NCI-H226 (cell line): ENCODE measurements at regions not wholly inside any gene's neighbourhood (a gene's known extent, or its start where the extent isn't known, plus 50 kb on each side); places are given as distances from the start of the nearest gene placed in this dataset.
"Not testable (repeated sequence)": the region's sequence is repeated elsewhere in the genome, so short reads cannot be mapped to it uniquely, and the experiment has no call there.

ENCODE experiments used
- DNase-seq: peaks from one replicate; pipeline ENCODE4 v3.0.0-alpha.2; 2015

- no peak for DNase-seq
These were observed 192.5 kb downstream of the TECRL start for GRCh38 chr4:64216741-64217140.

GRCh38 chr4:64205376-64205775, 203.9 kb downstream of the TECRL start:
- no peak for DNase-seq

GRCh38 chr4:64200001-64200555, 209.2 kb downstream of the TECRL start:
- no peak for DNase-seq

GRCh38 chr4:64195582-64195981, 213.7 kb downstream of the TECRL start:
- no peak for DNase-seq

DNA sequence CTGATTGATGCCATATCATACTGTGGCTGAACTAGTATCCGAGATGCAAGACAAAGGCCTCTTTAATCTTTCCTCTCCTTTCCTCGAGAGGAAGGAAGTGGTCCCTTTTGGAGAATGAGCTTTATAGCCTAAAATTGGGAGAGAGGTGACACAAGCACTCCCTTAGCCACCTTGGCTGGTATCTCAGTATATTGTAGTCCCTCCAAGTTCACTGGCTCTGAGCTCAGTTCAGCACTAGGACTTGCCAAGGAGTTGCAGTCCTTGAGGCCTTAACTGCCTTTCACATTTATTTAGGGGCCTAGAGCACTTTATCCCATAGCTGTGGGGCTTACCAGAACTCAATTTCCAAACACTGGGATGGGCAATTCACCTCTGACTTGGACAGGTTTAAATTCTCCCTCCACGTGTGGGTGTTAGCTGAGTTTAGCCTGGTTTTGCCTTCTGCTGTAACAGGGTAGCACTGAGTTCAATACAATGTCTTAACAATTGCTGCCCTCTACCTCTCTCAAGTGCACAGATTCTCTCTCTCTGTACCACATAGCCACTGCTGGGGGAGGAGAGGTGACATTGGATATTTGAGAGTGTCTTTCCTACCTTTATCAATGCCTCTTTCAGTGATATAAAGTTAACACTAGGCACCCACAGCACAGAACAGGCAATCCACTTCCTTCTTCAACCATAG, 216.4 kb downstream of the TECRL start:
- no peak for DNase-seq

GRCh38 chr4:64174247-64174882, 234.9 kb downstream of the TECRL start:
- no peak for DNase-seq

DNA sequence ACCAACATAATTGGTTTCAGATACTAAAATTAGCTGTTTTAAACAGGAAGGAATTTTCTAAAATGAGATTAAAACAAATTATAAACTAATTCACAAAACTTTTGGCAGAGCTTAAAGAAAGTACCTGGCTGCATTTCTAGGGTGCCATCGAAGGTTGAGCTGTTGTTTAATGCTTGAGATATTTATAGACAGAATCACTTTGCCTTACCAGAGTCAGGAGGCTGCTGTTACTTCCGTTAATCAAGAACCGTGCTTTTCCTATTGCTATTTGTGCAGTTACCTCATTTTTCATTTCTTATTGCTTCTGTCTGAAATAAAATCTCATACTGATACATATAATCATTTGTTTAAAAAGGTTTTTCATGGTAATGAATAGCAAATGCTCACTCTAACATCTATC, 242.9 kb downstream of the TECRL start:
- DNase-seq = no peak

GRCh38 chr4:64158648-64159326, 250.5 kb downstream of the TECRL start:
- no peak for DNase-seq

GRCh38 chr4:64157397-64157796, 251.9 kb downstream of the TECRL start:
- no peak for DNase-seq

DNA sequence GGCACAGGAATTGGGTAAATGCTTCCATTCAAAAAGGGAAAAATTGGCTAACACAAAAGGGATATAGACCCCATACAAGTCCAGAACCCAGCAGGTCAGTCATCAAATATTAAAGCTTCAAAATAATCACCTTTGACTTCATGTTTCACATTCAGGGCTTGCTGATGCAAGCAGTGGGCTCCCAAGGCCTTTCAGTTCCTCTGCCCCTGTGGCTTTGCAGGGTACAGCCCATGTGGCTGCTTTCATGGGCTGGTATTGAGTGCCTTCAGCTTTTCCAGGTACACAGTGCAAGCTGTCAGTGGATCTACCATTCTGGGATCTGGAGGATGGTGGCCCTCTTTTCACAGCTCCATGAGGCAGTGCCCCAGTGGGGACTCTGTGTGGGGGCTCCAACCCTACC, 253.0 kb downstream of the TECRL start:
- DNase-seq = no peak

DNA sequence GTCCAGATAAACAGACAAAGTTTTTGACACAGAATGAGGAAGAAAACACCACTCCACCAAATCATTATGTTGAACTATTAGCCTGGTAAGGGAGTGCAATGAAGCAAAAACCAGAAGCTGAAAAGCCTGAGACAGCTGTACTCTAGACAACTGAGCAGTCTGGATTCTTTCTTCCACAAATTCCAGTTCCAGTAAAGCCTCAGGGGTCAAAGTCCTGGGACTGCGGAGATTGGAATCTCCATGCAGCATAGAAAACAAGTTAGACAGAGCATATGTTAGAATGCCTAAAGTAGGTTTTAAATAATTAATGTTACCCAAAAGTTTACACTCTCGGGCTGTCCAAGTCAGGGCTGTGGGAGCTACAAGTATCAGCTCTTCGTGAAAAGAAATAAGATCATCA, 263.2 kb downstream of the TECRL start:
- DNase-seq = no peak

DNA sequence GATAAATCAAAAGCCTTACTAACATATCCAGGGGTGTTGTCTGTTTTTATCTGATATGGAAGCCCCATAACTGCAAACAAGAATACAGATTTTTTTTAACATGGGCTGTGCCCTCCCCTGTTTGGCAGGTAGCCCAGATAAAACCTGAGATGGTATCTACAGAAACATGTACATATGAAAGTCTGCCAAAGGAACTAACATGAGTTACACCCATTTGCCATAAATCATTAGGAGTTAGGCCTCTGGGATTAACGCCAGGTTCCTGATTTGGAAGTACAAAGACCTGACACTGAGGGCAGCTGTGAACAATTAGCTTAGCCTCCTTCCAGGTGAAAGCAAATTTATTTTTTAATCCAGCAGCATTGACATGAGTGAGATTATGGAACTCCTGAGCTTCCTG, 264.3 kb downstream of the TECRL start:
- no peak for DNase-seq

DNA sequence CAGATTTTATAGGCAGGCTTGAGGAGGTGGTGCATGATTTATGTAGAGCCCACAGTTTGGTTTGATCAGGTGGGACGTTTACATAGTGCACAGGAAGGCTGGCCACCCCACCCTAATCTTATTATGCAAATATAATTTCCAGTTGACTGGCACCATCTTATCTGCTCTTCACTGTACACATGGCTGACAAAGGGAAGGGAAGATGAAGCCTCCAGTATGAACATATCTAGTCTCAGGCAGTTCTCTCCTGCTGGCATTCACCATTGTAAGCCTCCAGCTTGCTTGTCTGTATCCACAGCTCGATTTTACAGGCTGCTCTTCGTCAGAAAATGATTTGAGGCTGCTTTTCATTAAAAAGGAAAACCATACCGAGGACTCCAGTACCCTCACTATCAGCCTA, 278.3 kb downstream of the TECRL start:
- DNase-seq = no peak

DNA sequence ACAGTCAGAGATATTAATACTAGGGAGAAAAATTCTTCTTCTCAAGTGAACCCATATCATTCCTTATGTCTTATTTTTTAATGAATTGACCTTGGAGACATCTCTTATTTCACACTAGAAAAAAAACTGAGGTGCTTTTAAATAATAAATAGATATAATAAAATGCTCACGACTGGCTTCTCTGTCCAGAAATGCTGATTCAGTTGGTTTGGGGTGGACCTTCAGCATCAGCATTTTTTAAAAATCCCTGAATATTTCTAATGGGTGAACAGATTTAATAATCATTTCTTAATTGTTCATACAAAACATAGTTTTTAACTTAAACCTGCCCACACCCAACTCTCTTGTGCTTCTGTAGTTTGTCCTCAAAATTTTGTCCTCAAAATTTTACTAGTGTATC, 283.9 kb downstream of the TECRL start:
- DNase-seq = no peak

DNA sequence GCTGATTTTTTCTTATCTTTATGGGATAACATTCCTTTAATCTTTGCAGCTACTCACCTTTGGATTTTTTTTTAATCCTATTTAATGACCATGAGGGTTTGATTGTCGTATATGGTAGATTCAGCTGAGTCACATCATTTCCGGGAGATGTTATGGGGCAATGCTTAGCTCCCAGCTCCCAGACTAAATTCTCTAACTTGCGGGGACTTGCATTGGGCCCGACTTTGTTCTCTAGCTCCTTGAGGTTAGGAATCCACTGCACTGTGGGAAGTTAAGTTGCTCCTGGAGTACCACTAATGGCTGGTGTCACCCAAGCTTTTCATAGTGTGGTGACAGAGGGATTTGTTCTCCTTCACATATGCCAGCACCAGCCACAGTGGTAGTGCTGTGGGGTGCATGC, 287.4 kb downstream of the TECRL start:
- DNase-seq = no peak

DNA sequence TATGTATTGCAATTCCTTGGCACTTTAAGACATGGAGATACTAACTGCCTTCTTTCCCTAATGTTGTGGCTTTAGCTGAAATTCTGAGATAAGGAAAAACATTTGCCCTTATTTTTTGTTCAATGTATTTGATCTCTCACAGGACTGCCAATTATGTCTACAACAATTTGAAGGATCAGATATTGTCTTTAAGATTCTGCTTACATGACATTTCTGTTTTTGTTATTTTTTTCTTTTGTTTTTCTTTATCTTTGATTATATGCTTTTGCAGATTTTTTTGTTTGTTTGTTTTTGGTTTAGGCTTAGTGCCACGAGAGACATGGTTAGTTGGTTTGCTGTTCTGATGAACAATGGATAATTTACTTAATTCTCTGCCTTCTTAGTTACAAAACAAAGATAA, 303.3 kb downstream of the TECRL start:
- no peak for DNase-seq

DNA sequence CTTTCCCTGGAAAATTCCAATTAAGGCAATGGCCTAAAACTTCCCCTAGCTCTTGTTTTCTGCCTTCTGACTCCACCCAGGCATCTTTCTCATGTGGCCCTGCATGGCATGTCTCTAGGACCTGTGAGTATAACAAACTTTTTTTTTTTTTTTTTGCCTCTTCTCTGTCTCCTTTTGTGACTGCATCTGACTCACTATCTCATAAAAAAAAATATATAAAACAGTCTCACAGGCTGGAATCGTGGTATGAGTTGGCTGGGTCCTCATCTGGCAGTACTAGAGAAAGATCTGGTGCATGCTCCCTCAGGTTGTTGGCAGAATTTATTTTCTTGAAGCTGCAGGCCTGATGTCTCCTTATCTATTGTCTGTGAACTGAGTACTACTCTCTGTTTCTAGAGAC, 313.9 kb downstream of the TECRL start:
- DNase-seq = no peak

DNA sequence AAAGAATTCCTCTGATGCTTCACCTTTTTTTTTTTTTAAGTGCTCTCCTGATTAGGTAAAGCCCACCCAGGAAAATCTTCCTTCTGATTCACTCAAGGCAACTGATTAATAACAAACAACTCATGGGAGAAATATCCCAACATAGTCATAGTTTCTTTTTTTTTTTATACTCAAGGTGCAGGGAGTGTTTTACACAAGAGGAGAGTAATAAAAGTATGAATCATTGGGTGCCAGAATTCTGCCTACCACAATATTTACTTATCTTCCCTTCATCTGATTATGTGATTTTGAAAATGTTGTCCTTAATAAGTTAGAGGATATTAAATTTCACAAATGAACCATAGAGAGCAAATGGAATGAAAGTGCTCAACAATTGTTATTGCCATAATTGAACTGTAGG, 329.9 kb downstream of the TECRL start:
- DNase-seq = no peak

DNA sequence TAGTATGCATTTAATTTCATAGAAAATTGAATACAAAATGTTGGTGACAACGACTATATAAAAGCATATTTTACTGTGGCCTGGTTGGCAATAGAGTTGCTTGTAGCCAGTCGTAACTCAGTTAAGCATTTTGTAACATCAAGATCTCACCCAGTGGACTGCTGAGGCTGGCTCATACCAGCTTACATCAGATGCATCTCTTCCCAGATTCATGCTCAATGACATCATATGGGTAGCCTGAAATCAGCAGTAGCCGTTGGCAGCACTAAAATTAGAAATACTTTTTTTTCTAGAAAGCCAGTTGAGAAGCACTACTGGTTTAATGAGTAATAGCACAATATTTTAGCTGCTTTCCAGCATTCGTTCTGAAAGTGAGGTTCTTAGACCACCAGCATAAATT, 341.2 kb downstream of the TECRL start:
- DNase-seq = no peak

DNA sequence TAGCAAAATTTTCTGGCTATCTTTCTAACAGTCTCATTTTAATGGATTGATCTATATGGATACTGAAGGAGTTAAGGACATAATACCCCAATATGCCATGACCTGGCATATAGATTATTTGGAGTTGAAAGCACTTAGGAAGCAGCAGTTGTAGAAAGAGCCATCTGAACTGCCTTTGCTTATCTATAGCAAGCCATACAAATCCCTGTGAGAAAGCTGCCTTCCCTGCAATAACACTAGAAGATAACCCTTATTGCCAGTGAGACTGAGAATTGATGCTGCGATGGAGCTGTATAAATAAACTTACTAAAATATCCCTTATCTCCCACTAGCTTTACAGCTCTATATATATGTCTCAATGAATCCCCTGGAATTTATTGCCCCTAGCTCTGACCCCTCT, 346.3 kb downstream of the TECRL start:
- DNase-seq = no peak

- DNase-seq = not testable (repeated sequence)
These were observed 372.2 kb downstream of the TECRL start for GRCh38 chr4:64037033-64037432.

- no peak for DNase-seq
These were observed 386.7 kb downstream of the TECRL start for GRCh38 chr4:64022560-64022959.

DNA sequence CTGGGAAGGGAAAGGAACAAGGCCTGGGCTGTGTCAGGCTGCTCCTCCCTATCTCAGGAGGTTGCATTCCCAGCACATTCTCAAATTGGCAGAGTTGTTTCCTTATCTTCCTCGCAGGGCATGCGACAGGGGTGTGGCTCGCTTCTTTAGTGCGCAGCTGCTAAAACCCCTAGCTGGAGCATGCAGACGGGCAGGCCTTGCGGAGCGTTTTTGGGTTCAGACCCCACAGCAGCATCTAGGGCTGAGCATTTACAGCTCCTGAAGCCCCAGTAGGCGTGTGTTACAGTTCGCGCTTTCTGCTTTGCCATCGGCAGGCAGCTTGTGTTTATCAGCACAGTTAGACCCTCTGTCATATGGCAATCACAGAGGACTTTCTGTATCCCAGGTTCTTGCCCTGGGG, 392.4 kb downstream of the TECRL start:
- DNase-seq = no peak

DNA sequence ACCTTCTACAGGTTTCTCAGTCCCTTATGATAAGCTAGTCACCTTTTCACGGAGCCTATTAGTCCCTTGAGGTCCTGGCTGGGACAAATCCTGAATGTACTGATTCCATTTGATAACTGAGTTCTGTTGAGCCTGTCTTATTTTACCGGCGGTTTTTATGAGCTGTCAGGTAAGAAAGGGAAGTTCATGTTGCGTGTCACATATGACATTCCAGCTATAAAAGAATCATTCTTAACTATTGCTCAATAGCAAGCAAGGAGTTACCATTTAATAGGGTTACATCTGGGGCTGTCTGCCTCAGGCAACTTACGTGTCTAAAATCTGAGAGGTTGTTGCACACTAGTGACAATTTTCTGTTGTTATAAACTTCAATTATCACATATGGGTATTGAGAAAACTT, 394.6 kb downstream of the TECRL start:
- DNase-seq = no peak
